ENCODE measurements at regions not wholly inside any gene's neighbourhood (a gene's known extent, or its start where the extent isn't known, plus 50 kb on each side); places are given as distances from the start of the nearest gene placed in this dataset.

DNA sequence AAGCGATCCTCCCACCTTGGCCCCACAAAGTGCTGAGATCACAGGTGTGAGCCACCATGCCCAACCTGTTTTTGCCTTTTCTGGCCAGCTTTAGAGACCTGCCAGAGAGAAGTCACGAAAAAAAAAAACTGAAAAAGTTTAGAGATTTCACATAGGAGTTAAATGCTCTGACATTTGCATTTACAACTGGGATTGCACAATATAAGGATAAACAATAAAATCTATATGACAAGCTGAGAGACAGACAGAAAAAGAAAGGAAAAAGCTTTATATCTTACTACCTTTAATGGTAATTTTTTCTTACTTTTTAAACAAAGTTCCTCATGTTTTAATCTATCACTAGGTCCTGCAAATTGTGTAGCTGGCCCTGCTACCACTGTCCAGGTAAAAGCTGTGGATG is 466.5 kb downstream of the TXNL1 start:
- DNase-seq (ENCODE audit: low read depth): no peak

DNA sequence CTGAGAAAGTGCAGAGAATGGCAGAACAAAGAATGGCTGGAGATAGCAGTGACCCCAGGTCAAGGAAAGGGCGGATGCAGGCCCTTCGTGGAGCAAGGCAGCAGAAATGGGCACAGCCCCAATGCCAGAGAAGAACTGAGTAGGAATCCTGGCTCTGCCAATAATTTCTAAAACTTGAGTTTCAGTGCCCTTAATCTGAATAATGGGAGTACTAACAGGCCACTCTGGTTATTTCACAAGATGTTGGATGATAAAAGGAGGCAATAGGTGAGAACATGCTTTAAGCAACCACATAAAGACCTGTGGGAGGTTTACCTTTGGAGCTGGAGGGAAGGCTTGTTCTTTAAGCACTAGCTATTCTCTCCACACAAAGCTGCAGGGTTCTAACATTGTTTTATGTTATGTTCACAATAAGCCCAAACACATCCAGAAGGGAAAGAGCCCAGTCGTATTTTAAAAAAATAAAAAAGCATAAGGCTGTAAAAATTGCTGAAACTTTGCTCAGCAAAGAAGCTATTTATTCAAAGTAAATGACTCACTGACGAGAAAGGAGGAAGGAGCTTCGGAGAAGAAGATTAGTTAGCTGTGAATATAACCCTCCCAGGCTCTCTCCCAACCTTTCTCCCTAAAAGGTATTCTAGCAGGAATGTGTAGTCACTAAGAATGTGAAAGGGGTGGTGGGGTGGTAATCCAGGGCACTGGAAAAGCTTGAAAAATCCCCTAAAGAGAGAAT is 470.2 kb downstream of the TXNL1 start:
- DNase-seq (ENCODE audit: low read depth): peak; percentile 64

DNA sequence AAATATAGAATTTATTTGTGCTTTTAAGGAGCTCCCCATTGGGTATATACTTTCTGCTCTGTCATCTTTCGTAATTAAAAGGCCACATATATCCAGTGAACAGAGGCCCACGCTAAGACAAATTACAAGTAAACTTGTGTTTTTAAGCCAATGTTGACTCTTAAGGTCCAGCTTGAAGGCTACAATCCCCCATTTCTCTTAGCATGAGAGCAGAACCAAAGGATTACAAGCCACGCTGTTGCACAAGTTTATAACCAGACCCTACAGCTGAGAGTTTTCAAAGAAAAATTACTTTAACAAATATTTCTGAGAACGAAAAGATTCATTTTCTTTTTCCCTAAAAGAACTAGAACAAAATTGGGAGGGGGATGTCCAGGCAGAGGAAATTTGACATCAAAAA is 471.0 kb downstream of the TXNL1 start:
- no peak for DNase-seq (ENCODE audit: low read depth)

DNA sequence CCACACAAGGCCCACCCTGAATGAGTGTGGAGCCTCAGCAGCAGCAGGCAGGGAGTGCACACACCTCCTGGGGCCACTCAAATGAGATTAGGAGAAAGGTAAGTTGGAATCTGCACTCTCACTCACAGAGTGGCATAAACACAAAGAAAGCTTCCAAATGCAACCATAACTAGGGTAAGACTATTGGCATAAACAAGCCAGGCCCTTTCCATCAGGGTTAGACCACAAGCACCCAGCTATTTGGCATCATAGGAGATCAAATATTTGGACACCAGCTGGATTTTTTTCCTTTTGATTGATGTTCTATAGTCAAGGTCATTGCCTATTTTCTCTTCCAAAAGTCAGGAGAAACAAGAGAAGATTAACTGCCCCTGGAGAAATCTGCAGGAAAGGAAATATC is 471.5 kb downstream of the TXNL1 start:
- DNase-seq (ENCODE audit: low read depth): no peak

DNA sequence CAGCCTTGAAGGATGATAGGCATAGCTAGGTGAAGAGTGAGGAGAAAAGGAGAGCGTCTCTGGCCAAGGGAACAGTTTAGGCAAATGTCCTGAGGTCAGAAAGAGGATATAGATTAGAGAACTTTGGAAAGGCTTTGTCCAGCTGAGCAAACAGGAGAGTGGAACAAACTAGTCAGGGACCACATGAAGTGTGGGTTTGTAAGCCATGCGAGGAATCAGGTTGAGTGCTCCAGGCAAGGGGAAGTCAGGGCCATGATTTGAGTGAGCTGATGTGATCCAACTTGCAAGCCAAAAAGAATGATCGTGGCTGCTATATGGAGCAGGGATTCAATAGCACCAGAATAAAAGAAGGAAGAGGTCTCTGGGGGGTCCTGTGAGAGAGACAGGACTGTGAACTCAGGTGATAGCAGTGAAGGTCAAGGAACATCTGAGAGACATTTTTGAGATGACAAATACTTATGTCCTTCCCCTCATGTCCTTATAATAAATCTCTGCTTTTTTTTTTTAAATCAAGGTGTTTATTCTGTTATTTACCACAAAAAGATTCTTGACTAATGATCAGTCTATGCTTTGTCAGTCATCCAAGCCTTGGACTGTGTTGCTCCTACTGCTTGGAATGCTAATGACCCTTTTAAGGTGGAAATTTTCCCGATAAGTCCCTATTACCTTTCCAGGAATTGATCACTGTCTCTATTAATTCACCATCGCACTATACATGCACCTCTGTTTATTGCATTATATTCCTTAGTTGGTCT is 472.6 kb downstream of the TXNL1 start:
- no peak for DNase-seq (ENCODE audit: low read depth)

DNA sequence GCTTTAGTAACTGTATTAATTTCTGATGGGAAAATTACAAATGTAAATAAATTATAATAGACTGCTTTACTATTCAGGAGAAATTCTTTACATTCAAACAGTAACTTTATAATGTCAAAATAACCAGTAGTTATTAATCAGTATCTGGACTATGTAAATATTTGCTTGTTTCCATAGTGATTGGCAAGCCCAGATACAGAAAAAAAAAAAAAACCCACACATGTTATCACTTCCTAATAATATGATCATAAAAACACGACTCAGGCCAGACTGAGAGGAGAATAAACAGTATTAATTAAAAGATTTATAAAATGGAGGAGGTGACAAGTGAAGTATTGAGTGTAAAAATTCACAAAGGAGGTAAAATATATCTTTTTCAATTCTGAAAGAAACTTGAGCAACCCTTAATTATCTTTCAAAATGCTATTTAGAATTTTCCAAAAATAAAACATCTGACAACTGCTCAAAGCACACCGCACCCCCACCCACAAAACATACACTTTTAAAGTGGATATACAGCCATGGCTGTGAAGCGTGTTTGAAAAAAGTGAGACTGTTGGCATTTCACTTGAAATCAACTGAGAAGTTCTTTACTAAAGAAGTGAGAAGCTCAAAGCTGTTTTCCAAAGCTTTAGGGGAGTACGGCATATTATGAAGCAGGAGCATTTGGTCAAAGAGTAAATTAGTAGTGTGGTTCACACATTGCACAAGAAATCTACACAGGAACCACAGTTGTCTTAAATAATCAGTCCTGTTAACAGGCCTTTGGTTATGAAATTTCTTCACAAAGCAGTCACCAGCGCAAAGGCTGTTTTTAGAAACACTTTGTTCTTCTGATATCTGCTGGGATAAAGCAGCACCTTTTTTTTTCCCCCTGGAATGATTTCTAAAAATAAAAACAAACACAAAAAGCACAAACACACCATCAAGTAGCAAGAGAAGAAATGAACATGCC is 475.8 kb downstream of the TXNL1 start:
- DNase-seq (ENCODE audit: low read depth): no peak

DNA sequence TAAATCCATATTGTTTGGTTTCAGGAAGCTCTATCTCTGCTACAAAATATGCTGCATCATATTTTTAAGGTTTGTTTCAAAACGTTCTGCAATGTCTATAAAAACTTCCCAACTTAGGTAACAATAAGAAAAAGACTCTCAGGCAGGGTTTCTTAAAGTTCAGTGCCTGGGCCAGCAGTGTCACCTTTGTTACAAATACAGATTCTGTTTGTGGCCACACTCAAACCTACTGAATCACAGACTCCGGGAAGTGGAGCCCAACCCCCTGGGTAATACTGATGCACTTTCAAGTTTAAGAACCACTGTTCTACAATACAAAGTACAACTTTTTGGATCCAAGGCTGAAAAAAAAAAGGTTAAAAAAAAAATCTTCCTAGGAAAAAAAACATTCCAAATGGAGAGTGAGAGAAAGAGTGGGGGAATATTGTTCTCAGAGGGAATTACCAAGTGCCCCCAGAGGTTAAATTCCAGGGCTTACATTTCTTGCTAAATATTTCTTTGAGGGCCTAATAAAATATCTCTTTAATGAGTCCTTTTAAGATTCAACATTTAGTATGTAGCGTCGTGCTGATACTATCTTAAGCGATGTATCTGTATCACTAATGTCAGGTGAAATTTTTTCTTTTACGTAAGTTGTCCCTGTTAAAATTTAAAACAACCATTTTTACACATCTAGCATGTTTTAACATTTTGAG is 476.7 kb downstream of the TXNL1 start:
- no peak for DNase-seq (ENCODE audit: low read depth)

DNA sequence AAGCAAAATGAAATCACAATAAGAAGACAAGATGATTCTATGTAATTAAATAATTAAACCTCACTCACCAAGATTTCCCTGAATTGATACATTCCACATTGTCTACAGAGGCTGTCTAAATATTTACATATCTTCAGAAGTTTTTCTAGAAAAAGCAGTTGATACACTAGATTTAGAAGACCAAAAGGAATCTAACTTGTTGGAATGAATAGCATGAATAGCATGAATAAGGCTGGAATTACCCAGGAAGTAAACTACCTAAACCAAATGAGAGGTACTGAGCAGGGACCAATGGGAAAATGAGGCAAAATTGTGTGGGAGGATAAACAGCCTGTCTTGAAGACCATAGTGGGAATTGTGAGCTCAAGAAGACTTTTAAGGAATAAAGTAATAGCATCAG is 479.7 kb downstream of the TXNL1 start:
- DNase-seq (ENCODE audit: low read depth): no peak

GRCh38 chr18:56157541-56157940 is 480.9 kb downstream of the TXNL1 start:
- DNase-seq (ENCODE audit: low read depth): no peak

DNA sequence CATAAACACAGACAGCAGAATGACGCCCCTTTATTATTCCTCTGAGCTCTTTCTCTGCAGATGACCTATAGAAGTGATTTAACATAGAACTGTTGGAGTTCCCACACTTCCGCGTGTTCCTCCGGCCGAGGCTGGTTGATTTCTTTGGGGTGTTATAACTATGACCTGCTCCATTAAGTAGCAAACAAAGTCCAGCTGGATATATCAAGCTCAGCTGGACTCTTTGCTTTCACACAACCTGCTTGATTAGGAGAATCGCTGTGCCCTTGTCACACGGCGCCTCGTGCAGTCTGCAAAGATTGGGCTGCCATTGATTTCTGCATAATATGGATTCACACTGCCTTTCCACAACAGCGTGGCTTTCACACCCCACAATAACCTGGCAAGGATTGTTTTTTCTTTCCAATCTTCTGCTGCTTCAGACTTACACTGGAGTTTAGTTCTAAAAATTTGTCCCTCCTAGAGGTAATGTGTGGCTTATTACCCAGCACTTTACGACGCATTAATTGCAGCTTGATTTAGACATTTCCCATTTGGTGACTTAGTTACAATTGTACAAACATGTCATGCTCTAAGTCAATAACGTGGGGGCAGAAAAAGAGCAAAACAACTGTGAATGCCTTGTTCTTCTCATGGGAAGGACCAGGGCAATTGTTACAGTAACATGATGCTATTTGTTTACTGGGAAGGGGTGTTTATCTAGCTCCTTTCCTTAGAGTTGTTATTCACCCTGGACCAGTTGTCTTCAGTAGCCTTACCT is 485.7 kb downstream of the TXNL1 start:
- no peak for DNase-seq (ENCODE audit: low read depth)

GRCh38 chr18:56148373-56148772 is 490.0 kb downstream of the TXNL1 start:
- peak; percentile 97 for DNase-seq (ENCODE audit: low read depth)

- DNase-seq (ENCODE audit: low read depth): no peak
These were observed 491.8 kb downstream of the TXNL1 start for GRCh38 chr18:56146565-56146964.

GRCh38 chr18:56142001-56142400 is 496.4 kb downstream of the TXNL1 start:
- DNase-seq (ENCODE audit: low read depth): no peak

- DNase-seq (ENCODE audit: low read depth): peak; percentile 55
These were observed 498.6 kb downstream of the TXNL1 start for GRCh38 chr18:56139792-56140254.

DNA sequence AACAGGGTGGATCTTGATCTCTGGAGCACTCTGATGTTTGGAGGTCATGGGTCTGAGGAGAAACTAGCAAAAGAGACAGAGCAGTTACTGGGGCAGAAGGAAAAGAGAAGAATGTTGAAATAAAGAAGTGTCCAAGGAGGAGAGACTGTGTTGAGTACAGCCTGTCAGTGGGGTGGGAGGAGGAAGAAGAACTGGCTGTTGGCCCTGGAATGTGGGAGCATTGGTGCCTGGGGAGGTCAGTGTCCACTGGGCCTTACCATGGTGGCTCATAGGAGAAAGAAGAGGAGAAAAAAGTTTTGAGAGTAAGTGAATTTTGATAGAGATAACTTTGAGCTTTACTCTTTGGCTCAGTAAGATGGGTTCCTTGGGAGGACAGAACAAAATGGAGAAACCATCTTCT is 499.0 kb downstream of the TXNL1 start:
- no peak for DNase-seq (ENCODE audit: low read depth)

DNA sequence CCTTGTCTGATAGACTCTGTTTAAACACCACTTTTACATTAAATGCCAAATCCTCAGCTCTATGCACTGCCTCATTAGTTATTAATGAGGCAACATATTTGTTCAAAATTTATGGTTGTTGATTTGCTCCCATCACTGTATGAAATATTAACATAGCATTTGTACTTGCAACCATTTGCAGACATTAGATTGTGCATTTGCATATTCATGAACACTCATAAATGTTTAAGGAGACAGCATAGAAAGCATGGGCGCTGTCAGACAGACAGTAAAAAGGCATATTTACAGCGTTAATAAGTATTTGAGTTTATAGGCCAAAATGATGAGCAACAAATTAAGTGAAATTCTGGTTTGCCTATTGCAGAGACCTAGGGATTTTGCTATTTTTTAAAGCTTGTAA is 502.3 kb downstream of the TXNL1 start:
- no peak for DNase-seq (ENCODE audit: low read depth)

- no peak for DNase-seq (ENCODE audit: low read depth)
These were observed 507.9 kb downstream of the TXNL1 start for GRCh38 chr18:56130481-56130880.

- DNase-seq (ENCODE audit: low read depth): no peak
These were observed 510.1 kb downstream of the TXNL1 start for GRCh38 chr18:56128153-56128791.

DNA sequence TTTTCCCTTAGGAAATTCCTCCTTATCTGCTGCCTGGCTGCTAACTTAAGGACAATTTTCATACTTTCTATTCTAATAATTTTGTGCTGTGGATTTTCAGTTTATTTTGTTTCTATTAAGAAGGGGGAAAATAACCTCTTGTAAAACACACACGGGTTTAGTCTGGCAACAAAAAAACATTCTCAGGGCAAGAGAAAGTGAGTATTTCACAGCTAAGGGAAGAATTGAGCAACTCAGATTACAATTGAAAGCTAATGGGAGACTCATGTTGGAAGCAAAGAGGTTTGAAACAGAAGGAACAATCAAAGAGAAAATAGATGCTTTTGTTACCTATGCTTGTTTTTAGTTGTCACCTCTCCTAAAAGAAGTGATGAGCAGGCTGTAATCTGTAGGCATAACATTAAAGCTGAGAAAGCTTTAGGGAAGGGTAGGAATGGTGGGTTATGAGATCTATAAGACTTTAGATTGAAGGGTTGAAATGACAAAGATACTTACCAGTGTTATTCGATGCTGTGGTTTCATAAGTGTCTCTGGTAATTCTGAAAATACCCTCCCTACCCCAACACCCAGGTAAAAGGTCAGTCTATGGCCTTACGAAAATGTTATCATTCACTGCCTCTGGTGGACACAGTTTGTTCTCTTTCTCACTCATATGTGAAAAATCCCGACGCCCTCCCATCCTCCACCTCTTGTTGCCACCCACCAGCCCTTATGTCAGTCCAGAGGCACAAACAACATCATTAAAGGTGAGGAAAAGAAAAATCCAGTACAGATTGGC is 510.9 kb downstream of the TXNL1 start:
- DNase-seq (ENCODE audit: low read depth): no peak

GRCh38 chr18:56124186-56124585 is 514.2 kb downstream of the TXNL1 start:
- peak; percentile 67 for DNase-seq (ENCODE audit: low read depth)
